Transverse colon (tissue), 4 donors: ENCODE measurements at regions not wholly inside any gene's neighbourhood (a gene's known extent, or its start where the extent isn't known, plus 50 kb on each side); places are given as distances from the start of the nearest gene placed in this dataset.

ENCODE experiments used
- CTCF ChIP-seq, 5 experiments: fragments of 200-600 bp in 3 of 5; fragments of 450-650 bp in 2 of 5; sonication (generic) in 3 of 5; IDR thresholded peaks; 1 replicate in 2 of 5; 2 replicates in 3 of 5; pipeline ENCODE4 v1.5.1; 2016 to 2017; ENCODE audit warnings: antibody characterized with exemption in 5 of 5, inconsistent platforms in 3 of 5, mild to moderate bottlenecking in 2 of 5, moderate library complexity in 1 of 5
- POLR2AphosphoS5 ChIP-seq, 3 donors: sonication (generic); formaldehyde crosslinking; IDR thresholded peaks; one replicate each; pipeline ENCODE4 v1.6.1; 2016; ENCODE audit warnings: antibody characterized with exemption in 3 of 3

- TF ChIP-seq POLR2AphosphoS5 (IDR thresholded peaks at IDR 0.05) (no peak), CTCF (IDR thresholded peaks at IDR 0.05) (no peak)
Measured at GRCh38 chr6:26149240-26149639, 62.0 kb downstream of the HFE start.
